Caco-2 (cell line): ENCODE measurements at regions not wholly inside any gene's neighbourhood (a gene's known extent, or its start where the extent isn't known, plus 50 kb on each side); places are given as distances from the start of the nearest gene placed in this dataset.

ENCODE experiments used
- BruUV-seq: library from RNA; stranded (reverse); fragments of 400-500 nt; replicated peaks from 2 replicates; lab custom pipeline; 2021; lab: Mats Ljungman, UMichigan
- CTCF ChIA-PET: fragments of 300-600 bp; sonication (Branson Sonifier 250); formaldehyde crosslinking; loops from one replicate; lab custom pipeline; 2022; ENCODE audit warnings: antibody characterized with exemption; lab: Charles Lee
- POLR2A ChIA-PET: fragments of 300-600 bp; sonication (Branson Sonifier 250); formaldehyde crosslinking; loops from one replicate; lab custom pipeline; 2022; ENCODE audit warnings: antibody characterized with exemption; lab: Charles Lee
- DNase-seq, 2 experiments: peaks; one replicate each; pipeline versions ENCODE4 v3.0.0 to v3.0.0-alpha.2; 2020 to 2022
- H3K27me3 ChIP-seq: replicated peaks from 2 replicates; pipeline ENCODE4 v1.6.0; 2011; ENCODE audit warnings: low read length; ENCODE audit not compliant: control insufficient read depth, insufficient read depth
- H3K36me3 ChIP-seq: 2 replicates; pipeline ENCODE4 v1.5.1; 2011; ENCODE audit warnings: low read length; ENCODE audit not compliant: control insufficient read depth, insufficient read depth
- H3K4me1 ChIP-seq: fragments of 250-450 bp; sonication (Bioruptor Pico); 2 replicates; pipeline ENCODE4 v1.5.1; 2020; ENCODE audit warnings: mild to moderate bottlenecking
- H3K4me3 ChIP-seq: 2 replicates; pipeline ENCODE4 v1.5.1; 2011; ENCODE audit warnings: low read depth, mild to moderate bottlenecking, control low read depth, low read length
- H3K9me3 ChIP-seq: fragments of 250-450 bp; sonication (Bioruptor Pico); 2 replicates; pipeline ENCODE4 v1.5.1; 2020; ENCODE audit warnings: mild to moderate bottlenecking, moderate library complexity
- H3K27ac Mint-ChIP-seq: one replicate; pipeline ENCODE4 v1.8.0; 2022; ENCODE audit warnings: mixed read lengths; ENCODE audit not compliant: unreplicated experiment
- H3K27me3 Mint-ChIP-seq: one replicate; pipeline ENCODE4 v1.8.0; 2022; ENCODE audit warnings: mixed read lengths; ENCODE audit not compliant: insufficient read depth, unreplicated experiment
- H3K36me3 Mint-ChIP-seq: one replicate; pipeline ENCODE4 v1.8.0; 2022; ENCODE audit warnings: mild to moderate bottlenecking, mixed read lengths; ENCODE audit not compliant: insufficient read depth, unreplicated experiment
- H3K4me1 Mint-ChIP-seq: one replicate; pipeline ENCODE4 v1.8.0; 2022; ENCODE audit warnings: low read depth, mixed read lengths; ENCODE audit not compliant: unreplicated experiment
- H3K4me3 Mint-ChIP-seq: one replicate; pipeline ENCODE4 v1.8.0; 2022; ENCODE audit warnings: mild to moderate bottlenecking, moderate library complexity, mixed read lengths; ENCODE audit not compliant: unreplicated experiment
- H3K9me3 Mint-ChIP-seq: one replicate; pipeline ENCODE4 v1.8.0; 2022; ENCODE audit warnings: mixed read lengths; ENCODE audit not compliant: unreplicated experiment
- CTCF ChIP-seq, 2 experiments: fragments of 200-600 bp in 1 of 2; IDR thresholded peaks; 1 replicate in 1 of 2; 2 replicates in 1 of 2; pipeline versions ENCODE4 v1.5.1 to v1.8.0; 2011 to 2022; ENCODE audit warnings: antibody characterized with exemption in 1 of 2, control low read depth in 1 of 2, inconsistent platforms in 1 of 2, low read depth in 1 of 2, low read length in 1 of 2, mild to moderate bottlenecking in 1 of 2, moderate library complexity in 1 of 2; ENCODE audit not compliant: insufficient read depth in 1 of 2, severe bottlenecking in 1 of 2, unreplicated experiment in 1 of 2
- intact Hi-C: fragments of 100-400 bp; cut with micrococcal nuclease; formaldehyde crosslinking; loops from one replicate; pipeline ENCODE4 v1.10.0; 2022; ENCODE audit not compliant: unreplicated experiment

GRCh38 chr10:31635415-31636065 is 293.1 kb downstream of the ARHGAP12 start:
- no peak for DNase-seq
- Histone ChIP-seq H3K4me1 (no peaks in the 10 kb centered on the region), H3K27me3 (no peaks in the 10 kb centered on the region; the same call in 1 of the 2 replicates), H3K36me3 (no peaks in the 10 kb centered on the region), H3K9me3 (no peaks in the 10 kb centered on the region), H3K4me3 (no peak overlapping the region)
- Mint-ChIP-seq H3K4me1 (no peaks in the 10 kb centered on the region), H3K27me3 (peaks cover under 1% of the 10 kb centered on the region), H3K4me3 (no peak overlapping the region), H3K27ac (no peak overlapping the region), H3K9me3 (no peaks in the 10 kb centered on the region), H3K36me3 (no peaks in the 10 kb centered on the region)
- ChIA-PET CTCF (interaction anchor here (0.7 kb wide), 1 partner anchor 52 kb away, joined by 3 read pairs; no protein-coding TSS in a partner anchor), POLR2A (no interaction called here)
- intact Hi-C loops = no loop called here
- no peak for TF ChIP-seq CTCF (IDR thresholded peaks at IDR 0.05; ENCODE audit: insufficient read depth in 1 of 2, low read depth in 1 of 2, low read length in 1 of 2, severe bottlenecking in 1 of 2, unreplicated experiment in 1 of 2)
- no TSS peak for BruUV-seq

GRCh38 chr10:31635009-31635408 is 293.6 kb downstream of the ARHGAP12 start:
- Histone ChIP-seq H3K4me3 (no peak overlapping the region), H3K9me3 (no peaks in the 10 kb centered on the region), H3K4me1 (no peaks in the 10 kb centered on the region), H3K36me3 (no peaks in the 10 kb centered on the region), H3K27me3 (no peaks in the 10 kb centered on the region; the same call in 1 of the 2 replicates)
- H3K4me3 Mint-ChIP-seq = no peak overlapping the region
- no peaks in the 10 kb centered on the region for H3K36me3 Mint-ChIP-seq
- H3K9me3 Mint-ChIP-seq = no peaks in the 10 kb centered on the region
- no TSS peak for BruUV-seq
- no peak for DNase-seq
- no peaks in the 10 kb centered on the region for H3K27me3 Mint-ChIP-seq
- H3K4me1 Mint-ChIP-seq = no peaks in the 10 kb centered on the region
- intact Hi-C loops = no loop called here
- TF ChIP-seq CTCF (IDR thresholded peaks at IDR 0.05; ENCODE audit: insufficient read depth in 1 of 2, low read depth in 1 of 2, low read length in 1 of 2, severe bottlenecking in 1 of 2, unreplicated experiment in 1 of 2) = no peak
- no peak overlapping the region for H3K27ac Mint-ChIP-seq
- CTCF ChIA-PET = no interaction called here
- POLR2A ChIA-PET = no interaction called here

GRCh38 chr10:31630861-31631567 is 297.6 kb downstream of the ARHGAP12 start:
- Mint-ChIP-seq H3K4me1 (no peaks in the 10 kb centered on the region), H3K4me3 (no peak overlapping the region), H3K36me3 (no peaks in the 10 kb centered on the region), H3K9me3 (peaks cover 10% of the 10 kb centered on the region), H3K27ac (no peak overlapping the region), H3K27me3 (peaks cover 6% of the 10 kb centered on the region)
- Histone ChIP-seq H3K4me3 (no peak overlapping the region), H3K9me3 (peaks cover 5% of the 10 kb centered on the region; the same call in 1 of the 2 replicates), H3K27me3 (no peaks in the 10 kb centered on the region; the same call in 1 of the 2 replicates), H3K36me3 (no peaks in the 10 kb centered on the region), H3K4me1 (no peaks in the 10 kb centered on the region)
- ChIA-PET POLR2A (no interaction called here), CTCF (no interaction called here)
- TF ChIP-seq CTCF (IDR thresholded peaks at IDR 0.05; ENCODE audit: insufficient read depth in 1 of 2, low read depth in 1 of 2, low read length in 1 of 2, severe bottlenecking in 1 of 2, unreplicated experiment in 1 of 2) = no peak
- no peak for DNase-seq
- BruUV-seq = no TSS peak
- intact Hi-C loops = no loop called here
